Ascending aorta (tissue), 2 donors: ENCODE measurements at regions not wholly inside any gene's neighbourhood (a gene's known extent, or its start where the extent isn't known, plus 50 kb on each side); places are given as distances from the start of the nearest gene placed in this dataset.

Source experiments
- DNase-seq, 2 donors: peaks; one replicate each; pipeline ENCODE4 v3.0.0-alpha.2; 2019; ENCODE audit warnings: low spot score in 2 of 2
- H3K27ac ChIP-seq, 2 donors: fragments of 200-600 bp; sonication (generic); one replicate each; pipeline ENCODE4 v1.5.1; 2016 to 2017; ENCODE audit warnings: mild to moderate bottlenecking in 1 of 2
- H3K27me3 ChIP-seq: fragments of 200-600 bp; sonication (generic); one replicate; pipeline ENCODE4 v1.5.1; 2017
- H3K36me3 ChIP-seq, 2 donors: fragments of 200-600 bp; sonication (generic); one replicate each; pipeline ENCODE4 v1.5.1; 2016
- H3K4me1 ChIP-seq, 2 donors: fragments of 200-600 bp; sonication (generic); one replicate each; pipeline ENCODE4 v1.5.1; 2016 to 2017; ENCODE audit warnings: mild to moderate bottlenecking in 1 of 2
- H3K4me3 ChIP-seq, 2 donors: fragments of 200-600 bp; sonication (generic); one replicate each; pipeline ENCODE4 v1.5.1; 2016 to 2017; ENCODE audit warnings: mild to moderate bottlenecking in 1 of 2
- H3K9me3 ChIP-seq, 2 donors: fragments of 200-600 bp; sonication (generic); one replicate each; pipeline ENCODE4 v1.5.1; 2016
- intact Hi-C: fragments of 100-400 bp; cut with DNase I; formaldehyde crosslinking; loops from one replicate; pipeline ENCODE4 v1.15.1; 2023
- TF ChIP-seq, protein P1 (sequence below), 3 experiments: fragments of 200-600 bp in 2 of 3; fragments of 450-650 bp in 1 of 3; sonication (generic) in 2 of 3; IDR thresholded peaks; one replicate each; pipeline ENCODE4 v1.5.1; 2016 to 2019; ENCODE audit warnings: antibody characterized with exemption in 3 of 3, mild to moderate bottlenecking in 1 of 3, moderate library complexity in 1 of 3

DNA sequence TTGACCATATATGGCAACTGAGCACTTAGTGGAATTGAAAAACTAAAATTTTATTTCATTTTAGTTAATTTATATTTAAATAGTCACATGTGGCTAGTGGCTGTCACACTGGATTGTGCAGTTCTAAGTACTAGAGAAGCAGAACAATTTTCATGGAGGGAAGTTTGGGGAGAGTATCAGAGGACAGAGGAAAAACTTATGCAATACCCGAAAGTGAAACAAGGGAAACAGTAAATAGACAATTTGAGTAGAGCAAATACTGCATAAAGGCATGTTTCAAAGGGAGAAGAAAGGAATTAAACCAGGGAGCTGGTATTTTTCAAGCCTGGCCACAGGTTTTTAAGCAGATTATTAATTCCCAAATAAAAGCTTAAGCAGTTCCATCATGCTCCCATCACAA, 590.5 kb upstream of the RORB start:
- no peak overlapping the region for H3K4me3 ChIP-seq
- intact Hi-C loops, result no loop called here

DNA sequence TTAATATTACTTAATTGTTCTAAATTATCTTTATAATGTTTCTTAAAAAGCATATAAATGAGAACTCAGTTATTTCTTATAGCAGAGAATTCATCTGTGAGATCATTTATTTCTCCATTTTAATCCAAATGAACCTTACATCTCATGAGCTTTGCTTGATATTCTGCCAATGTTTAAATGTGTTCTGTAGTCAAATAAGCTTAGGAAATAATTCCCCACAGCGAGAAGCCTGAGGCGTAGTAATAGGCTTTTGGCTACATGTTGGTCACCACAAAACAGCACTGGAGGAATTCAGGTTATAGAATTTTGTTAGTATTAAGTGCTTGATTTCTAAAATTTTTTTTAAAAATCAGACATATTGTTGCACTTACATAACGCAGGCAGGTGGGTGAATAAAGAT, 585.3 kb upstream of the RORB start:
- TF ChIP-seq, protein P1, sequence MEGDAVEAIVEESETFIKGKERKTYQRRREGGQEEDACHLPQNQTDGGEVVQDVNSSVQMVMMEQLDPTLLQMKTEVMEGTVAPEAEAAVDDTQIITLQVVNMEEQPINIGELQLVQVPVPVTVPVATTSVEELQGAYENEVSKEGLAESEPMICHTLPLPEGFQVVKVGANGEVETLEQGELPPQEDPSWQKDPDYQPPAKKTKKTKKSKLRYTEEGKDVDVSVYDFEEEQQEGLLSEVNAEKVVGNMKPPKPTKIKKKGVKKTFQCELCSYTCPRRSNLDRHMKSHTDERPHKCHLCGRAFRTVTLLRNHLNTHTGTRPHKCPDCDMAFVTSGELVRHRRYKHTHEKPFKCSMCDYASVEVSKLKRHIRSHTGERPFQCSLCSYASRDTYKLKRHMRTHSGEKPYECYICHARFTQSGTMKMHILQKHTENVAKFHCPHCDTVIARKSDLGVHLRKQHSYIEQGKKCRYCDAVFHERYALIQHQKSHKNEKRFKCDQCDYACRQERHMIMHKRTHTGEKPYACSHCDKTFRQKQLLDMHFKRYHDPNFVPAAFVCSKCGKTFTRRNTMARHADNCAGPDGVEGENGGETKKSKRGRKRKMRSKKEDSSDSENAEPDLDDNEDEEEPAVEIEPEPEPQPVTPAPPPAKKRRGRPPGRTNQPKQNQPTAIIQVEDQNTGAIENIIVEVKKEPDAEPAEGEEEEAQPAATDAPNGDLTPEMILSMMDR (IDR thresholded peaks at IDR 0.05), result no peak
- intact Hi-C loops, result no loop called here
- Histone ChIP-seq H3K36me3 (no peaks in the 10 kb centered on the region), H3K27me3 (no peaks in the 10 kb centered on the region), H3K4me3 (no peak overlapping the region), H3K27ac (no peak overlapping the region), H3K4me1 (no peaks in the 10 kb centered on the region), H3K9me3 (no peaks in the 10 kb centered on the region)
- DNase-seq, result no peak

More for the DNA sequence above, 590.5 kb upstream of the RORB start:
- no peaks in the 10 kb centered on the region for H3K4me1 ChIP-seq
- H3K27ac ChIP-seq, result no peak overlapping the region
- no peak for DNase-seq
- H3K36me3 ChIP-seq, result no peaks in the 10 kb centered on the region
- no peaks in the 10 kb centered on the region for H3K27me3 ChIP-seq
- TF ChIP-seq, protein P1 (IDR thresholded peaks at IDR 0.05), result no peak
- H3K9me3 ChIP-seq, result no peaks in the 10 kb centered on the region

DNA sequence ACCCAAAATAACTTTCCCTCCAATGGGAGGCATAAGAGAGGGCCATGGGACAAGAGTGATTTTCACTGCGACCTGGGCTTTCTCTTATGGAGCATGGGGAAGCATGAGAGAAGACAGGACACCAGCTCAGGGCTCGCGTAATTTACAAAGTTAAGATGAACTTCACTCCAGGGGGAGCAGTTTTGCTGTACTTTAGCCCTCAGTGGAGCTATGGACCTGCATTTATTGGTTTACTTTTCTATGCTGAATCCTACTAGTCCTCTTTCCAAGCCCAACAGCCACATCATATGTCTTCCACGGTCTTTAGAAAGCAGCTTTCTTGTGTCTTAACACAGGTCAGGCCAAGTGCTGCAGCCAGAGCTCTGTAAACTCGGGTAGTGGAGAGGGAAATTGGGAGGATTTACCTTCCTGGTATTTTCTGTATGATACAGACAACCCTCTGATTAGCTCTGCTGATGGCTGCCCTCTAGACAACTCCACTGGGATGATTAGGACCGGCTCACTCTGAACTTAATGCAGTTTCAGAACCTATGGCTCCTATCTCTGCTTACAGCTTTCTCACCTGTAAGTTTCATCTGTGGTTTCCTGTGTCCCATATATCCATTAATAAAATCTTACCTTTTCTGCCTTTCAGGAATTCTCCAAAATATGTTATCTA, 581.0 kb upstream of the RORB start:
- Histone ChIP-seq H3K4me1 (no peaks in the 10 kb centered on the region), H3K9me3 (no peaks in the 10 kb centered on the region), H3K4me3 (no peak overlapping the region), H3K27me3 (no peaks in the 10 kb centered on the region), H3K36me3 (no peaks in the 10 kb centered on the region), H3K27ac (no peak overlapping the region)
- no peak for DNase-seq
- intact Hi-C loops, result no loop called here
- TF ChIP-seq, protein P1 (IDR thresholded peaks at IDR 0.05), result no peak

DNA sequence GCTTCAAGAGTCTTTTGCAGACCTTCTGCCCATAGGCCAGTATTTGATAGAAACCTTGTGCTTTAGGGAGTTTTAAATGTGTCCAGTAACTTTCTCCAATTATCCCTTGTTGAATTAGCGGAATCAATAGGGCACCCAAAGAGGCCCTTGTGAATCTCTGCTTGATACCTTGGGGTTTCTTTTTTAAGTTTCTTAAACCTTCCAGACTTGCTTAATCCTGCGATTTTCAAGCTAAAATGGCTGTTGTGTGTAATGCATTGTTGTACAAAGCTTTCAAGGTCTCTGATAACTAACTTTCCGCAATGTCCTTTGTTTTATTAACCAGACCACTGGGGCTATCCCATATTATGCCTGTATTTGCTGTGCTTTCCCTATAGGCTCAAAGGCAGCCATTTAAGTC, 577.4 kb upstream of the RORB start:
- H3K27me3 ChIP-seq, result no peaks in the 10 kb centered on the region
- H3K27ac ChIP-seq, result no peak overlapping the region
- intact Hi-C loops, result no loop called here
- H3K4me3 ChIP-seq, result no peak overlapping the region
- TF ChIP-seq, protein P1 (IDR thresholded peaks at IDR 0.05), result no peak
- H3K4me1 ChIP-seq, result no peaks in the 10 kb centered on the region
- no peaks in the 10 kb centered on the region for H3K9me3 ChIP-seq
- H3K36me3 ChIP-seq, result no peaks in the 10 kb centered on the region
- DNase-seq, result no peak

DNA sequence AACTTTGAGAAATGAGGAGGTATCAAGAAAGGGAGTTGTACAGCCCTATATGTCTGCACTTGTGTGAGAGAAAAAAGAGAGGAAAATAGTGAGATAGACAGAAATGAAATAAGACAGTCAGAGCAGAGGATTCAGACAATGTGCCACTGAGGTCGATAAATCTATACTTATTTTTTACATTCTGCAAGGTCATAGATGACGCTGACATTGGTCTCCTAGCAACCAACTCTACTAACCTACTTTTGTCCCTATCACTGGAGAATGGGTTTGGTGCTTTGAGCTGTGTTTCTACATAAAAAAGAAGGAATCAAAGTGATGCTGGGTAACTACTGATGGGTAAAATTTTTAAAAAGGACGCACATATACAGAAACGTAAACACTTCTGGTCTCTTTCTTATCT, 573.3 kb upstream of the RORB start:
- no peaks in the 10 kb centered on the region for H3K27me3 ChIP-seq
- H3K36me3 ChIP-seq, result no peaks in the 10 kb centered on the region
- no peaks in the 10 kb centered on the region for H3K9me3 ChIP-seq
- no peak overlapping the region for H3K27ac ChIP-seq
- TF ChIP-seq, protein P1 (IDR thresholded peaks at IDR 0.05), result no peak
- no peak overlapping the region for H3K4me3 ChIP-seq
- no peak for DNase-seq
- H3K4me1 ChIP-seq, result no peaks in the 10 kb centered on the region
- intact Hi-C loops, result no loop called here

DNA sequence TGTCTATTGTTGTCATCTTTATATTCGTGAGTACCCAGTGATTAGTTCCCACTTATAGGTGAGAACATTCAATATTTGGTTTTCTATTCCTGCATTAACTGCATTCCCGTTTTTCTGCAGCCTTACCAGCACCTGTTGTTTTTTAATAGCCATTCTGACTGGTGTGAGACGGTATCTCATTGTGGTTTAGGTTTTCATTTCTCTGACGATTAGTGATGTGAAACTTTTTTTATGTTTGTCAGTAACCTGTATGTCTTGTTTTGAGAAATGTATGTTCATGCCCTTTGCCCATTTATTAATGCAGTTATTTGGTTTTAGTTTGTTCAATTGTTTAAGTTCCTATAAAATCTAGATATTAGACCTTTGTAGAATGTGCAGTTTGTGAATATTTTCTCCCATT, 546.0 kb upstream of the RORB start:
- no peak overlapping the region for H3K4me3 ChIP-seq
- no peaks in the 10 kb centered on the region for H3K36me3 ChIP-seq
- TF ChIP-seq, protein P1 (IDR thresholded peaks at IDR 0.05), result no peak
- H3K27ac ChIP-seq, result no peak overlapping the region
- intact Hi-C loops, result no loop called here
- H3K27me3 ChIP-seq, result no peaks in the 10 kb centered on the region
- no peaks in the 10 kb centered on the region for H3K4me1 ChIP-seq
- H3K9me3 ChIP-seq, result no peaks in the 10 kb centered on the region
- DNase-seq, result no peak
